ENCODE measurements at regions not wholly inside any gene's neighbourhood (a gene's known extent, or its start where the extent isn't known, plus 50 kb on each side); places are given as distances from the start of the nearest gene placed in this dataset.

GRCh38 chr6:106783640-106784566, 154.5 kb downstream of the QRSL1 start:
- TF ChIP-seq CTCF (IDR thresholded peaks at IDR 0.05; ENCODE audit: poor library complexity, severe bottlenecking) (no peak), POLR2AphosphoS5 (IDR thresholded peaks at IDR 0.05) (no peak), TAF1 (IDR thresholded peaks at IDR 0.05; ENCODE audit: low read depth) (no peak), EZH2 (IDR thresholded peaks at IDR 0.05; ENCODE audit: borderline replicate concordance, insufficient read depth, low read length, poor library complexity, severe bottlenecking) (no peak), SMC3 (conservative IDR thresholded peaks at IDR 0.05; ENCODE audit: poor library complexity) (no peak), RAD21 (conservative IDR thresholded peaks at IDR 0.05) (no peak), REST (IDR thresholded peaks at IDR 0.05; ENCODE audit: borderline replicate concordance) (no peak), EP300 (conservative IDR thresholded peaks at IDR 0.05; ENCODE audit: poor library complexity, severe bottlenecking) (no peak), MXI1 (conservative IDR thresholded peaks at IDR 0.05; ENCODE audit: poor library complexity, severe bottlenecking) (no peak)

Data from neural cell (in vitro differentiated cells).